ENCODE measurements at regions not wholly inside any gene's neighbourhood (a gene's known extent, or its start where the extent isn't known, plus 50 kb on each side); places are given as distances from the start of the nearest gene placed in this dataset.
"Not testable (repeated sequence)": the region's sequence is repeated elsewhere in the genome, so short reads cannot be mapped to it uniquely, and the experiment has no call there.

- no peak for DNase-seq
Observed at GRCh38 chr5:94102849-94103248, 361.4 kb upstream of the POU5F2 start.

DNA sequence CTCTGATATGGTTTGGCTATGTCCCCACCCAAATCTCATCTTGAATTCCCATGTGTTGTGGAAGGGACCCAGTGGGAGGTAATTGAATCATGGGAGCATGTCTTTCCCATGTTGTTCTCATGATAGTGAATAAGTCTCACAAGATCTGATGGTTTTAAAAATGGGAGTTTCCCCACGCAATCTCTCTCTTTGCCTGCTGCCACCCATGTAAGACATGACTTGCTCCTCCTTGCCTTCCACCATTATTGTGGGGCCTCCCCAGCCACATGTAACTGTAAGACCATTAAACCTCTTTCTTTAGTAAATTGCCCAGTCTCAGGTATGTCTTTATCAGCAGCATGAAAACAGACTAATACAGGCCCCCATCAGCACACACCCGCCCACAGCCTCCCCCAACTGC, 356.0 kb upstream of the POU5F2 start:
- DNase-seq, result not testable (repeated sequence)

- DNase-seq, result no peak
Observed at GRCh38 chr5:94094793-94095441, 353.5 kb upstream of the POU5F2 start.

DNA sequence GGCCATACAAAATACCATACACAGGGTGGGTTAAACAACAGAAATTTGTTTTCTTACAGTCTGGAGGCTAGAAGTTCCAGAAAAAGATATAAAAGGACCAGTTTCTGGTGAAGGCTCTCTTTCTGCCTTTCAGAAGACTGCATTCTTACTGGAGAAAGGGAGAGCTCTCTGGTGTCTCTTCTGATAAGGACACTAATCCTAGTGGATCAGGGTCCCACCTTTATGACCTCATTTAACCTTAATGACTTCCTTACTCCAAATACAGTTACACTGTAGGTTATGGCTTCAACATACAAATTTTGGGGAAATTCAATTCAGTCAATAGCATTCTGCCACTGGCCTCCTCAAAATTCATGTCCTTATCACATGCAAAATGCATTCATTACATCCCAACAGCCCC, 351.9 kb upstream of the POU5F2 start:
- no peak for DNase-seq

GRCh38 chr5:94086635-94087034, 345.2 kb upstream of the POU5F2 start:
- not testable (repeated sequence) for DNase-seq

- no peak for DNase-seq
Observed at GRCh38 chr5:94086194-94086593, 344.8 kb upstream of the POU5F2 start.

DNA sequence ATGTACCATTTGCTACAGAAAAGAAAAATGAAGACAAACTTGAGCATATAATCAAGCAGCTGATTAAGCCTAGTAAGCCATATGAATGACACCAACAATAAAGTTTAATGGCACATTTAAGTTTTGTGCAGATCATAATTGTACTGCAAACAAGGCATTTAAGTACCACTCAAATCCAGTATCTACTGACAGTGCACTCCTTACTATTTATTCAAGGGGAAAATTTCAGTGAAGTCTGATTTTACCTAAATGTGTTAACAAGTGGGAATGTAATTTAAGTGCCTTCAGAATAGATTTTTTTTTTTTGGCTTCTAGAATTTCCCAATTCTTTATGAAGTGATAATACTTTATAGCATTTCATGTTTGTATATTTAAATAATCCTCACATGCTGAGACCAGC, 341.0 kb upstream of the POU5F2 start:
- no peak for DNase-seq

DNA sequence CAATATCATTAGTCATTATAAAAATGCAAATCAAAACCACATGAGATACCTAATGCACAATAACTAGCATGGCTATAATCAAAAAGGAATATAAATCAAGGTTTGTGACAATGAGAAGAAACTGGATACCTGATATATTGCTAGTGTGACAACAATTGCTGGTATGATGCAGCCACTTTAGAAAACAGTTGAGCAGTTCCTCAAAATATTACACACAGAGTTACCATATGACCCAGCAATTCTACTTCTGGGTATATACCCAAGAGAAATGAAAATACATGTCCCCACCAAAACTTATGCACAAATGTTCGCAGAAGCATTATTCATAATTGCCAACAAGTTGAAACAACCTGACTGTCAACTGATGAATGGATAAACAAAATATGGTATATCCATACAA, 339.7 kb upstream of the POU5F2 start:
- DNase-seq, result no peak

DNA sequence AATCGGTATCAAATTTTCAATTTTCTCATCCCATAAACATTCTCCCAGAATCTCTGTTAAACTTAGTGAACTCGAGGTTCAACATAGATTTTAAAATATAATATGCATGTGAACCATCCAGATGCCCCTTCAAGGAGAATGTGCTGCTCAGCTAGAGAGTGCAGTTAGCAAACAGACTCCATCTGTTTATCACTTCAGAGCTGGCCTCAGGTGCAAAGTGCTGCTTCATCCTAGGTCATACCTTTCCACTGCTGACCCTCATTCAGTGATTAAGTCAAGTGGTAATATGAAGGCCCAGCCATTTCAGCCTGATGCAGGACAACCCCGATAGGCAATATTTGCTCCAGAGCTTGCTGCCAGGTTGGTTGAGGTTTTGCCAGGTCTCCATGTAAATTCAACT, 339.0 kb upstream of the POU5F2 start:
- no peak for DNase-seq

- DNase-seq, result no peak
Observed at GRCh38 chr5:94072116-94072515, 330.7 kb upstream of the POU5F2 start.

- DNase-seq, result no peak
Observed at GRCh38 chr5:94066437-94067207, 325.2 kb upstream of the POU5F2 start.

DNA sequence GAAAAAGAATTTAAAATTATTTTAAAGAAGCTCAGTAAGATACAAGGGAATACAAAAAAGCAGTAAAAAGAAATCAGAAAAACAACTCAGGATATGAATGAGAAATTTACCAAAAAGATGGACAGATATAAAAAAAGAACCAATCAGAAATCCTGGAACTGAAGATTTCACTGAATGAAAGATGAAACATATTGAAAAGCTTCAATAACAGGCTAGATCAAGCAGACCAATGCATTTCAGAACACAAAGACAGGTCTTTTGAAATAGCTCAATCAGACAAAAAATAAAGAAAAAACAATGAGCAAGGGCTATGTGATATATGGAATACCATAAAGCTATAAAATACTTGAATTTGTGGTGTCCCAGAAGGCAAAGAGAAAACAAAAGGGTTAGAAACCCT, 322.6 kb upstream of the POU5F2 start:
- DNase-seq, result no peak

DNA sequence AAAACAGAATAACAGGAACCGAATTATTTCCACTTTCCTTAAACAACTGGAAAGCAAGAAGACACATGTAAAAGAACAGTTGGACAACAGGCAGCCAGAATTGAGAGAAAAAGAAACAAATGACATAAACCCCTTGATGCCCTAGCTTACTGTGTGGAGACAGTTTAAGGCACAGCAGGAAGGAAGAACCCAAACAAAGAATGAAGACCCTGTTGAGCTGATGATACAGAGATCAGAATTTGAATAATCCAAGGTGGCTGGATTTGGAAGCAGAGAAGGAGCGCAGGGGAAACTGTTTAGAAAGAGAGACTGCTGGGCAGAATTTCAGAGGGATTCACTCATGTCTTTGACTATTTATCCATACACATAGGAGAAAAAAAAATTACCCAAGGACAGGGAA, 316.3 kb upstream of the POU5F2 start:
- no peak for DNase-seq

- DNase-seq, result no peak
Observed at GRCh38 chr5:94057217-94057616, 315.8 kb upstream of the POU5F2 start.

DNA sequence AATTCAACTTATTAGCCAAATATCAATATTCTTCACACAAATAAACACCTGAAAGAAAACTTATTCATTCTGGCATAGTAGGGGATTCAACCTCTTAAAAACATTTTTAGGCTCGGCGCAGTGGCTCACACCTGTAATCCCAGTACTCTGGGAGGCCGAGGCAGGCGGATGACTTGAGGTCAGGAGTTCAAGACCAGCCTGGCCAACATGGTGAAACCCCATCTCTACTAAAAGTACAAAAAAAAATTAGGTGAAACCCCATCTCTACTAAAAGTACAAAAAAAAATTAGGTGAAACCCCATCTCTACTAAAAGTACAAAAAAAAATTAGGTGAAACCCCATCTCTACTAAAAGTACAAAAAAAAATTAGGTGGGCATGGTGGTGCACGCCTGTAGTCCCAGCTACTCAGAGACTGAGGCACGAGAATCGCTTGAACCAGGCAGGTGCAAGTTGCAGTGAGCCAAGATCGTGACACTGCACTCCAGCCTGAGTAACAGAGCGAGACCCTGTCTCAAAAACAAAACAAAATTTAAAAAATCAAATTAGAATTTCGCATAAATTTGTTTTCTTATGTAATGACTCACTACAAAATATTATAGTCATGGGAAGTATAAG, 308.0 kb upstream of the POU5F2 start:
- not testable (repeated sequence) for DNase-seq

DNA sequence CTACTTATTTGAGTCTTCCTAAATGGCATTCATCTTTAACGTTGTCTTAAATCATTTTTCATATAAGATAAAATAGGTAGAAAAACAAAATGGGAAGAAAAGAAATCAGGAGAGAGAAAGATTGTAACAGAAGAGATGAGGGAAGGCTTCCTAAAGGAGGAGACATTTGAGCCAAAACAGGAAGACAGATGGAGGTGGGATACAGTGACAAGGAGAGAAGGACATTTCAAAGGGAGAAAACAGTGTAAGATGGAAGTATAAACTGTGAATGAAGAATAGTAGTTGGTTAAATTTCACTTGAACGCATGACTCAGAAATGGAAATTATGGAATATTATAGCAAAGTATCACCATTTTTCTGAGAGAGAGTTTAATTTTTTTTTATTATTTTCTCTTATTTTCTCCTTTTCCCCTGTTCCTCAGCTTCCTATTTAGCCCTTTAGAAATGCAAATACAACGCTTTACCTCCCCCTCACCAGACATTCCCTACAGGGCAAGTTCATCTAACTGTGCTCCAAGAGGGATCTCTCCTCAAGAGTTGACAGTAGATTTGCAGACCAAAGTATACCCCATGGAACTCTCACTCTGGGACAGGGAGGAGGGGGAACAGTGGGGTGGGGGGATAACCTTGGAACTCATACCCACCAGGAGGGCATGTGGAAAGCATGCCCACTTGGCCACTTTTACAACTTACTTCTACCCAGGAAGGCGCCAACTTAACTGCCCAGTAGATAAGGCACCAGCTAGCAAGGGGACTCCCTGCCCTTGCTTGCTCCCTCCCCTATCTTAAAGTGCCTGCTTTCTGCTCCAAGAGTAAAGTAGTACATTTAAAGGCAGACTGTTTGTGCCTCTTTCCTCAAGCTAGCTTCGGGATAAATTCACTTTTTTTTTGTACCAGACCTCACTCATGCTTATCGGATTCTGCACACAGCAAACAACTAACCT, 304.7 kb upstream of the POU5F2 start:
- DNase-seq, result no peak

DNA sequence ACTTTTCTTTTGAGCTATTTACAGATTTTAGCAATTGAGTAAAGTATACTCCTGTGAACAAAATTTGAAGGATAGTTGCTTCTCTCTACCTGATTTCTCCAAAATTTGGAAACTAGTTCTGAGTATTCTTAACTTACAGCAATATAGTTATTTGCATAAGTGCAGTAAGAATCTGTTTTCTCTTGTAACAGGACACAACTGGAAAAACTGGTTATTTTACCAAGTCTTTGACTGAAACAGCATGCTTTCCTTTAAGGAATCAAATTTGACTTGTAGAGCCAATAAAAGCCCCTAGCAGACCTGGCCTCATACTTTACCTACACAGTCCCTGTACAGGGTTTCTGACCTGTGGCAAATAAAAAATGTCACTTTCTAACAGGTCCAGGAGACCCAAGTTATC, 301.9 kb upstream of the POU5F2 start:
- no peak for DNase-seq

DNA sequence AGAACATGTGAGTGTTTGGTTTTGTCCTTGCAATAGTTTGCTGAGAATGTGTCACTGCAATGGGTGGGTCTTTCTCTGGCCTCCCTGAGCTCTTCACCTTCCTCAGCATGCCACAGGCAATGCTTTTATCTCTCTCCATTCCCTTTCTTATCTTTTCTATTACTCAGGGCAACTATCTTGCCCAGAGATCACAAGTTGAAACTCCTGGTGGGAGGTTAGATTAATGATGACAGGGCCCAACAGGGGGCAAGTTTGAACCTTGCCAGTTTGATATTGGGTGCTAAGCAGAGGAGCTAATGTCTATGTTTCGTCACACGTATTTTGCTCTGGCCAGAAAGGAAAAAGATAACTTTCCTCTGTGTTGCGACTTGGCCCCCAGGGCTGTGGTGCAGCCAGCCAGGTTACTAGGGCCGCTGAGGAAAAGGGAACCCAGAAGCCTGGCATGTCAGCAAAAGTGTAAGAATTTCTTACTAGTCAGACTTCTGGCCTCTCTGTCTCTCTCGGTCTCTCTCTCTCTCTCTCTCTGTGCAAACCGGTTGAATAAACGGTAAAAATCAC, 299.3 kb upstream of the POU5F2 start:
- DNase-seq, result no peak

GRCh38 chr5:94039101-94039500, 297.7 kb upstream of the POU5F2 start:
- DNase-seq, result no peak

- no peak for DNase-seq
Observed at GRCh38 chr5:94031631-94032030, 290.2 kb upstream of the POU5F2 start.

GRCh38 chr5:94028001-94028400, 286.6 kb upstream of the POU5F2 start:
- DNase-seq, result no peak

DNA sequence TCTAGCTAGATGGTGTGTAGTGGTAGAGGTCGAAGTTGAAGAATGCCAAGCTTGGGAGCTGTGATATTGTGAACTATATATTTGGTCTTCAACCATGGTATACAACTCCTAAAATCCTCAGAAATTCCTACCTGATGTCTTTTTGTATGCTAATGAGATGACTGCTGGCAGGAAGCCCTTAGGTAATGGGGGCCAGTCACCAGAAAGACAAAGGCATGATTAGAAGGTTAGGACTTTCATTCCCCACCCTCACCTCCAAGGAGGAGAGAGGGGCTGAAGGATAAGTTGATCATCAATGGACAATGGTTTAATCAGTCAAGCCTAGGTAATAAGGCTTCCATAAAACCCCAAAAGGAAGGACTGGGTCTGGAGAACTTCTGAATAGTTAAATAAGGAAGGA, 285.7 kb upstream of the POU5F2 start:
- no peak for DNase-seq
